Uterus (tissue), 3 donors: ENCODE measurements at regions not wholly inside any gene's neighbourhood (a gene's known extent, or its start where the extent isn't known, plus 50 kb on each side); places are given as distances from the start of the nearest gene placed in this dataset.

Experiments used
- DNase-seq, 2 donors: peaks; one replicate each; pipeline ENCODE4 v3.0.0-alpha.2; 2019 to 2020
- H3K27ac ChIP-seq, 2 donors: fragments of 200-600 bp; sonication (generic); 1 replicate in 1 of 2; 2 replicates in 1 of 2; pipeline ENCODE4 v1.5.1; 2016 to 2018
- H3K27me3 ChIP-seq, 2 donors: fragments of 200-600 bp; sonication (generic); one replicate each; pipeline ENCODE4 v1.5.1; 2018 to 2019; ENCODE audit warnings: control low read depth in 1 of 2
- H3K36me3 ChIP-seq, 2 donors: fragments of 200-600 bp; sonication (generic); one replicate each; pipeline ENCODE4 v1.5.1; 2019; ENCODE audit warnings: control low read depth in 1 of 2
- H3K4me1 ChIP-seq, 2 donors: fragments of 200-600 bp; sonication (generic); one replicate each; pipeline ENCODE4 v1.5.1; 2018 to 2019; ENCODE audit warnings: control low read depth in 1 of 2
- H3K4me3 ChIP-seq, 2 donors: fragments of 200-600 bp; sonication (generic); 1 replicate in 1 of 2; 2 replicates in 1 of 2; pipeline ENCODE4 v1.5.1; 2018 to 2019; ENCODE audit warnings: mild to moderate bottlenecking in 1 of 2
- H3K9me3 ChIP-seq, 2 donors: fragments of 200-600 bp; sonication (generic); one replicate each; pipeline ENCODE4 v1.5.1; 2019; ENCODE audit warnings: control low read depth in 1 of 2
- POLR2A ChIP-seq, 2 donors: fragments of 450-650 bp; IDR thresholded peaks; one replicate each; pipeline ENCODE4 v1.6.1; 2016; ENCODE audit warnings: antibody characterized with exemption in 2 of 2, mild to moderate bottlenecking in 1 of 2, moderate library complexity in 1 of 2
- intact Hi-C: fragments of 100-400 bp; cut with DNase I; formaldehyde crosslinking; loops from one replicate; pipeline ENCODE4 v1.15.1; 2023; ENCODE audit warnings: low total_unique reads
- TF ChIP-seq, protein P1 (sequence below), 4 experiments: fragments of 200-600 bp in 2 of 4; fragments of 450-650 bp in 2 of 4; sonication (generic) in 2 of 4; IDR thresholded peaks; one replicate each; pipeline ENCODE4 v1.5.1; 2016 to 2019; ENCODE audit warnings: antibody characterized with exemption in 4 of 4, mild to moderate bottlenecking in 2 of 4, moderate library complexity in 1 of 4
- donor health status: DM: yes; HTN: yes; CAD: no.

DNA sequence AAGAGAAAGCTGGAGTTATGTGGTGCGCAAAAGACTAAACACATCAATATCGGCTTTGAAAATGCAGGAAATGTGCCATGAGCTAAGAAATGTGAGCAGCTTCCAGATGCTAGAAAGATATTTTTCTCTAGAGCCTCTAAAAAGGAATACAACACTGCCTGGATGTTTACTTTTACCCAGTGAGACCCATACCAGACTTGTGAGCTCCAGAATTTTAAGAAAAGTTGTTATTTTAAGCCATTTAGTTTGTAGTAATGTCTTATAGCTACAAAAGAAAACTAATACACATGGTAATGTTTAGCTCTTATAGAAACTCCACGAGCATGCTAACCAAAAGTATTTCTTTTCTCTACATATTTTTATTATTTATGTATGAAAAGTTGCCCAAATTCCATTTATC lies 1389.4 kb downstream of the C4orf33 start:
- no peaks in the 10 kb centered on the region for H3K9me3 ChIP-seq
- no peaks in the 10 kb centered on the region for H3K4me1 ChIP-seq
- no peak for DNase-seq
- intact Hi-C loops = no loop called here
- no peaks in the 10 kb centered on the region for H3K27me3 ChIP-seq
- TF ChIP-seq POLR2A (IDR thresholded peaks at IDR 0.05) = no peak
- TF ChIP-seq, protein P1, sequence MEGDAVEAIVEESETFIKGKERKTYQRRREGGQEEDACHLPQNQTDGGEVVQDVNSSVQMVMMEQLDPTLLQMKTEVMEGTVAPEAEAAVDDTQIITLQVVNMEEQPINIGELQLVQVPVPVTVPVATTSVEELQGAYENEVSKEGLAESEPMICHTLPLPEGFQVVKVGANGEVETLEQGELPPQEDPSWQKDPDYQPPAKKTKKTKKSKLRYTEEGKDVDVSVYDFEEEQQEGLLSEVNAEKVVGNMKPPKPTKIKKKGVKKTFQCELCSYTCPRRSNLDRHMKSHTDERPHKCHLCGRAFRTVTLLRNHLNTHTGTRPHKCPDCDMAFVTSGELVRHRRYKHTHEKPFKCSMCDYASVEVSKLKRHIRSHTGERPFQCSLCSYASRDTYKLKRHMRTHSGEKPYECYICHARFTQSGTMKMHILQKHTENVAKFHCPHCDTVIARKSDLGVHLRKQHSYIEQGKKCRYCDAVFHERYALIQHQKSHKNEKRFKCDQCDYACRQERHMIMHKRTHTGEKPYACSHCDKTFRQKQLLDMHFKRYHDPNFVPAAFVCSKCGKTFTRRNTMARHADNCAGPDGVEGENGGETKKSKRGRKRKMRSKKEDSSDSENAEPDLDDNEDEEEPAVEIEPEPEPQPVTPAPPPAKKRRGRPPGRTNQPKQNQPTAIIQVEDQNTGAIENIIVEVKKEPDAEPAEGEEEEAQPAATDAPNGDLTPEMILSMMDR (IDR thresholded peaks at IDR 0.05) = no peak
- H3K27ac ChIP-seq = no peak overlapping the region
- no peak overlapping the region for H3K4me3 ChIP-seq
- no peaks in the 10 kb centered on the region for H3K36me3 ChIP-seq

DNA sequence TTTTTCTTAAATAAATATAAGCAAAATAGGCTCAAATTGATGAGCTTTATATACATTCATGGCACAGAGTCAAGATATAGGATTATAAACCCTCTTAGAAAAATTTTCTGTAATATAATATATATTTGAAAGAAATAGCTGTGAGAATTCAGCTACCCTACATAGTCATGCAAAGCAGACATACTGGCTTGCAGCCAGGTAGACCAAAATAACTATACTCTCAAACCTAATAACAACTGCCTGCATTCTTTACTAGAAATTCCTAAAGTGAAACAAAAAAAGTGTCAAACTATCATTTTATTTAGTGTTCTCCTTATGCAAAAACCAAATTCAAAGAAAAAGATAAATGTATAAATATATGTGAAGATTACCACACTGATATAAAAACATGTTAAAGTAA lies 1390.2 kb downstream of the C4orf33 start:
- Histone ChIP-seq H3K4me1 (no peaks in the 10 kb centered on the region), H3K27ac (no peak overlapping the region), H3K27me3 (no peaks in the 10 kb centered on the region), H3K9me3 (no peaks in the 10 kb centered on the region), H3K36me3 (no peaks in the 10 kb centered on the region), H3K4me3 (no peak overlapping the region)
- no peak for DNase-seq
- no peak for TF ChIP-seq POLR2A (IDR thresholded peaks at IDR 0.05)
- TF ChIP-seq, protein P1 (IDR thresholded peaks at IDR 0.05) = no peak
- intact Hi-C loops = no loop called here

DNA sequence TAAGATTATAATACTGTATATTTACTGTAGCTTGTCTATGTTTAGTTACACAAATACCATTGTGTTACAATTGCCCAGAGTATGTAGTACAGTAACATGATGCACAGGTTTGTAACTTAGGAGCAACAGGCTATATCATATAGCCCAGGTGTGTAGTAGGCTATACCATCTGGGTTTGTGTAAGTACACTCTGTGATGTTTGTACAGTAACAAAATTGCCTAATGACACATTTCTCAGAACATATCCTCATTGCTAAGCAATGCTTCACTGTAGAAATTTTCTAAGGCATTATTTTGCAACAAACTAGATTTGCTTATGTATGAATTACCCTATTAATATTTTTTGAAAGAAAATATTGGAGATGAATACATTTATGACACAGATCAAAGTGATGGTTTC lies 1390.9 kb downstream of the C4orf33 start:
- H3K36me3 ChIP-seq = no peaks in the 10 kb centered on the region
- H3K27ac ChIP-seq = no peak overlapping the region
- no peaks in the 10 kb centered on the region for H3K27me3 ChIP-seq
- no peaks in the 10 kb centered on the region for H3K4me1 ChIP-seq
- no peaks in the 10 kb centered on the region for H3K9me3 ChIP-seq
- TF ChIP-seq, protein P1 (IDR thresholded peaks at IDR 0.05) = no peak
- no peak for TF ChIP-seq POLR2A (IDR thresholded peaks at IDR 0.05)
- H3K4me3 ChIP-seq = no peak overlapping the region
- intact Hi-C loops = no loop called here
- DNase-seq = no peak

DNA sequence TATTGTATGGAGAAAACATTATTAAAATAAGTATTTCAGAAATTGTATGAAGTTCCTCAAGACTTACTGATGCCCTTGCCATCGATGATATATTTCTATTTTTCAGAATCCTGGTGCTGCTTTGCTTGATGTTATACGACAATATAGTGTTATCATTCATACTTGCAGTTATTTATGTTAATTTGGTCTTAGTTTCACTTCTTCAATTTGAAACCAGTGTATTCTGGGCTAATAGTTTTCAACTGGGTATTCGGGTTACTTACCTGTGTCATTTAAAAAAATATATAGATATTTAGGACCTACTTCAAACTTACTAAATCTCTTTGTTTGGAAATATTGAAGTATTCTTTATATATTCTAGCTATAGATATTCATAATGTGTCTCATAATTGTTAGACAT lies 1414.7 kb downstream of the C4orf33 start:
- TF ChIP-seq POLR2A (IDR thresholded peaks at IDR 0.05) = no peak
- TF ChIP-seq, protein P1 (IDR thresholded peaks at IDR 0.05) = no peak
- no peaks in the 10 kb centered on the region for H3K36me3 ChIP-seq
- no peaks in the 10 kb centered on the region for H3K9me3 ChIP-seq
- H3K4me3 ChIP-seq = no peak overlapping the region
- H3K27me3 ChIP-seq = no peaks in the 10 kb centered on the region
- no peak overlapping the region for H3K27ac ChIP-seq
- intact Hi-C loops = no loop called here
- no peak for DNase-seq
- no peaks in the 10 kb centered on the region for H3K4me1 ChIP-seq

DNA sequence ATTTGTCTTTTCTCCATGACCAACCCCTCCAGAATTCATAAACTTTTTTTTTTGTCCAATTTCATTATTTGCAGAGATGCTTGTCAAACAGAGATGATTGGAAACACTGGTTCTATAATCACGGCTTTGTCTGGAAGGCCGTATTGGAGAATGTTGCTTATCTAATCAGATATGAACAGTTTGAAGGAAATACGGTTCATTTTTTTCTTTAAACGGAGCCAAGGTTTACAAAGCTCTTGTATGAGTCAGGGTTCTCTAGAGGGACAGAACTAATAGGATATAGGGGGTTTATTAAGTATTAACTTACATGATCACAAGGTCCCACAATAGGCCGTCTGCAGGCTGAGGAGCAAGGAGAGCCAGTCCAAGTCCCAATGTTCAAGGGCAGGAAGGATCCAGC lies 1415.8 kb downstream of the C4orf33 start:
- H3K36me3 ChIP-seq = no peaks in the 10 kb centered on the region
- intact Hi-C loops = no loop called here
- TF ChIP-seq POLR2A (IDR thresholded peaks at IDR 0.05) = no peak
- TF ChIP-seq, protein P1 (IDR thresholded peaks at IDR 0.05) = no peak

More for the DNA sequence above, 1415.8 kb downstream of the C4orf33 start:
- no peaks in the 10 kb centered on the region for H3K9me3 ChIP-seq
- no peak overlapping the region for H3K27ac ChIP-seq
- no peaks in the 10 kb centered on the region for H3K4me1 ChIP-seq
- no peak for DNase-seq
- no peak overlapping the region for H3K4me3 ChIP-seq
- no peaks in the 10 kb centered on the region for H3K27me3 ChIP-seq
